Thymus (tissue), 11 donors: ENCODE measurements at regions not wholly inside any gene's neighbourhood (a gene's known extent, or its start where the extent isn't known, plus 50 kb on each side); places are given as distances from the start of the nearest gene placed in this dataset.
"Not testable (repeated sequence)": the region's sequence is repeated elsewhere in the genome, so short reads cannot be mapped to it uniquely, and the experiment has no call there.

Experiments
- DNase-seq, 9 donors: peaks; one replicate each; pipeline ENCODE4 v3.0.0-alpha.2; 2013; ENCODE audit warnings: low spot score in 9 of 9, low read depth in 6 of 9, missing footprints in 1 of 9
- H3K27ac ChIP-seq, 2 donors: one replicate each; pipeline ENCODE4 v1.5.1; 2013; ENCODE audit warnings: control low read depth in 1 of 2, low read depth in 1 of 2, low read length in 1 of 2, mild to moderate bottlenecking in 1 of 2, moderate library complexity in 1 of 2
- H3K27me3 ChIP-seq, 2 donors: one replicate each; pipeline ENCODE4 v1.5.1; 2013; ENCODE audit warnings: low read length in 1 of 2; ENCODE audit not compliant: control insufficient read depth in 2 of 2, insufficient read depth in 1 of 2
- H3K36me3 ChIP-seq, 2 donors: one replicate each; pipeline ENCODE4 v1.5.1; 2013; ENCODE audit warnings: low read length in 1 of 2, mild to moderate bottlenecking in 1 of 2, moderate library complexity in 1 of 2; ENCODE audit not compliant: control insufficient read depth in 2 of 2, insufficient read depth in 2 of 2
- H3K4me1 ChIP-seq, 2 donors: one replicate each; pipeline ENCODE4 v1.5.1; 2013; ENCODE audit warnings: low read length in 2 of 2; ENCODE audit not compliant: control insufficient read depth in 2 of 2, insufficient read depth in 2 of 2
- H3K4me3 ChIP-seq, 2 donors: one replicate each; pipeline ENCODE4 v1.5.1; 2013; ENCODE audit warnings: low read length in 2 of 2, control low read depth in 1 of 2, mild to moderate bottlenecking in 1 of 2
- H3K9me3 ChIP-seq, 2 donors: one replicate each; pipeline ENCODE4 v1.5.1; 2013; ENCODE audit warnings: low read length in 1 of 2, mild to moderate bottlenecking in 1 of 2; ENCODE audit not compliant: control insufficient read depth in 2 of 2, insufficient read depth in 1 of 2
- WGBS: extraction: QIAGEN DNeasy Blood & Tissue Kit; methylation state at CpG from one replicate; pipeline ENCODE4 v1.1.7; 2013; 5-methylcytosine and 5-hydroxymethylcytosine counted together
- donor health status: healthy.

DNA sequence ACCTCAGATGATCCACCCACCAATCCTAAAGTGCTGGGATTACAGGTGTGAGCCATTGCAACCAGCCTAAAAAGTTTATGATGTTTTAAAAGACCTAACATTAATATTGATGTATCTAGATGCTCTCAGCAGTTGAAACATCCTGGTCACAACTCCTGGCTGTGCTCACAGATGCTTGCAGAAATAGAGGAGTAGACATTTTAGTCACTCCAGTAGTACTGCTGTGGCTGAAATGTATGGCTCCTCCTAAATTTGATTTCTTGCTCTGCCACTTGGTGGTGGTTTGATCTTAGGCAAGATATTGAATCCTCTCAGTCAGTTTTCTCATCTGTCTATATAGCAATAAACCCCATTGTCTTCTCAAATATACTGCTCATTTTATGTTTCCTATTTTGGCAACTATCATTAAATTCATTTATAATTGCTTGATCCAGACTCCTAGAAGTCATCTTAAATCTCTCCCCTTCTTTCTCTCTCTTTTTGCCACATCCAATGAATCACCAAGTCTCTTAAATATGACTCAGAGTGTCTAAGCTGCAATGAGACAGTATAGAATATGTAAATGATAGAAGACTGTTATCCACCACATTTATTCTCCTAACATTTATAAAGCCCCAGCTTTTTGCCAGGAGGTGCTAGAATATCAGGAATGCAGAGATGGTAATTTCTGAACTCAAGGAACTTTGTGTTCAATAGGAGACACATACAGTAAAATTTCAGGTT, 78.1 kb upstream of the NRBF2 start:
- Histone ChIP-seq H3K36me3 (no peaks in the 10 kb centered on the region), H3K27me3 (no peaks in the 10 kb centered on the region), H3K4me1 (no peaks in the 10 kb centered on the region), H3K27ac (no peak overlapping the region), H3K9me3 (no peaks in the 10 kb centered on the region), H3K4me3 (no peak overlapping the region)
- DNase-seq = no peak

DNA sequence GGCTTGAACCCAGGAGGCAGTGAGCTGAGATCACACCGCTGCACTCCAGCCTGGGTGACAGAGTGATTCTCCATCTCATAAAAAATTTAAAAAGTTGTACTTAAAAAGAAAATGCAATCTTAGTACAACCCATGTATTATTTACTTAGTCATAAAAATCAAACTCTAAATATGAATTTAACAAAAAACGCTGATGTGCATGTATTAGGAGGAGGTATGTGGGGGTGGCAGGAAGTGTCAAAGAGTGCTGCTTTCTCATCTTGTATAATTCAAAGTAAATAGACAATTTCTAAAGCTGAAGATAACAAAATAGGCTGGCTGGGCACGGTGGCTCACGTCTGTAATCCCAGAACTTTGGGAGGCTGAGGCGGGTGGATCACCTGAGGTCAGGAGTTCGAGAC, 81.0 kb upstream of the NRBF2 start:
- Histone ChIP-seq H3K4me1 (no peaks in the 10 kb centered on the region), H3K4me3 (no peak overlapping the region), H3K9me3 (no peaks in the 10 kb centered on the region), H3K27ac (no peak overlapping the region), H3K27me3 (no peaks in the 10 kb centered on the region), H3K36me3 (no peaks in the 10 kb centered on the region)
- no peak for DNase-seq
- WGBS = 91% methylated on average over 6 of the region's 6 CpGs

DNA sequence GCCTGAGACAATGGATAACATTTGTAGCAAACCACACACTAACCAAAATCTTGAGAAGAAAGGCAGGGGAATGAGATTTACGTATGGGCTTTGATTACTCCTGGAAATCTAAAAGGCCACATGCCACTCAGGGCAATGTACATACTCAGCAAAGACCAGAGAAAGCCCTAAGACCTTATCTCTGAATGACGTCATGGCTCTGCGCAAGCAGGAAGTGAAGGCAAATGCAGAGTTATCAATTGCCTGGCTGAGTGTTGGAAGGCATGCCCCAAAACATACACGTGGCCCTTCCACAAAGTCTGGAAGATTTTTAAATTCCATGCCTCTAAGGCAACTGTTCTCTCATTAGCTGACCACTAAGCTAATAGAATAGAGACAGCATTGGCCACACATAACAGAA, 90.9 kb upstream of the NRBF2 start:
- DNase-seq = no peak
- Histone ChIP-seq H3K27me3 (no peaks in the 10 kb centered on the region), H3K4me1 (no peaks in the 10 kb centered on the region), H3K9me3 (peaks cover 0 to 6% of the 10 kb centered on the region in 2 donors), H3K27ac (no peak overlapping the region), H3K4me3 (no peak overlapping the region), H3K36me3 (no peaks in the 10 kb centered on the region)
- 62% methylated on average over 4 of the region's 4 CpGs for WGBS

DNA sequence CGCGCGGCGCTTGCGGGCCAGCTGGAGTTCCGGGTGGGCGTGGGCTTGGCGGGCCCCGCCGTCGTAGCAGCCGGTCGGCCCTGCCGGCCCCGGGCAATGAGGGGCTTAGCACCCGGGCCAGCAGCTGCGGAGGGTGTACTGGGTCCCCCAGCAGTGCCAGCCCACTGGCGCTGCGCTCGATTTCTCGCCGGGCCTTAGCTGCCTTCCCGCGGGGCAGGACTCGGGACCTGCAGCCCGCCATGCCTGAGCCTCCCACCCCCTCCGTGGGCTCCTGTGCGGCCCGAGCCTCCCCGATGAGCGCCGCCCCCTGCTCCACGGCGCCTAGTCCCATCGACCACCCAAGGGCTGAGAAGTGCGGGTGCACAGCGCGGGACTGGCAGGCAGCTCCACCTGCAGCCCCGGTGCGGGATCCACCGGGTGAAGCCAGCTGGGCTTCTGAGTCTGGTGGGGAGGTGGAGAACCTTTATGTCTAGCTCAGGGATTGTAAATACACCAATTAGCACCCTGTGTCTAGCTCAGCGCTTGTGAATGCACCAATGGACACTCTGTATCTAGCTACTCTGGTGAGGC, 99.4 kb upstream of the NRBF2 start:
- WGBS = 96% methylated on average over 39 of the region's 42 CpGs
- not testable (repeated sequence) for H3K27me3 ChIP-seq, H3K4me1 ChIP-seq, DNase-seq, H3K4me3 ChIP-seq, H3K9me3 ChIP-seq, H3K36me3 ChIP-seq, H3K27ac ChIP-seq

DNA sequence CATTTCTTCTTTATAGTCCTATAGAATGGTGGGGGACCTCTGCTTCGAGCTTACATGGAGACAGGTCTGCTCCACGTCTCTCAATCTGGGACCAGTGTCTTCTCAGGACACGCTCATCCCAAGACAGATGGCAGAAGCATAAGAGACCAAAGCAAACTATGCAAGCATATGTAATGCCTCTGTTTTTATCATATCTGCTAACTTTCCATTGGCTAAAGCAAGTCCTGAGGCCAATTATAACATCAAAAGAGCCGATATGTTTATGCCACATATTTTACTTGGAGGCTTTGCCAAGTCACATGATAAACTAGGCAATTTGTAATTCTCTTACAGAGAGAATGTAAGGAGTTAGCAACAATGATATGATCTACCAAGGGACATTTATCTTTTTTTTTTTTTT, 102.6 kb upstream of the NRBF2 start:
- Histone ChIP-seq H3K4me3 (no peak overlapping the region), H3K4me1 (no peaks in the 10 kb centered on the region), H3K36me3 (no peaks in the 10 kb centered on the region), H3K27me3 (no peaks in the 10 kb centered on the region), H3K9me3 (no peaks in the 10 kb centered on the region), H3K27ac (no peak overlapping the region)
- 95% methylated on average over 4 of the region's 4 CpGs for WGBS
- no peak for DNase-seq

DNA sequence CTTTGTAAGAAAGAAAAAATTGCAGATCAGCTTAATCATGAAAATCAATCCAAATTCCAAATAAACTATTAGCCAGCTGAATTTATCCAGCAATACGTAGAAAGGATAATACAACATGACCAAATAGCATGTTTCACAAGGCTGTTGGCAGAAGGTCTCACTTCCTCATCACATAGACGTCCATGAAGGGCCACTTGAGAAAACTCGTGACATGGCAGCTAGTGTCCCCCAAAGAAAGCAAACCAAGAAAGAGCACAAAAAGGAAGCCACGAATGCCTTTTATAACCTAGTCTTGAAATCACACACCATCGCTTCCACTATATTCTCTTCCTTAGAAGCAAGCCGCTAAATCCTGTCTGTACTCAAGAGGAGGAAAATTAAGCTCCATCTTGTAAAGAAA, 105.6 kb upstream of the NRBF2 start:
- no peaks in the 10 kb centered on the region for H3K9me3 ChIP-seq
- no peaks in the 10 kb centered on the region for H3K27me3 ChIP-seq
- WGBS = 91% methylated on average over 6 of the region's 6 CpGs
- no peak for DNase-seq
- no peak overlapping the region for H3K27ac ChIP-seq
- no peaks in the 10 kb centered on the region for H3K4me1 ChIP-seq
- no peak overlapping the region for H3K4me3 ChIP-seq
- H3K36me3 ChIP-seq = no peaks in the 10 kb centered on the region

DNA sequence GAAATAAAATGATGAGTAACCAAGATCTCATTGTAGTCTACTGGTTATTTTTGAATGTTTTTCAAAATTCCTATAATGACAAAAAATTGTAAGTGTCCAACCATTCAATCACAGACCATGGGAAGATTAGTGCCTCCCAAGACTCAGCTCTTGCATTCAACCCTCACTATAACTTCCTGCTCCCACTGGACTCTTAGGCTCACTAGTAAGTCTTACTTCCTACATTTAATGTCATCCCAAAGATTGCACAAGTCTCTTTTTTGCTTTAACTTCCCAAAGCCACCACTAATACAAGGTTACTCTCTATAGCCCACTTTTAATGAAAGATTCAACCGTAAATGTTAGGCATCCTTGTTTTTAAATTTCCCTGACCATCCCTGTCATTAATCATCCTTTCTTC, 111.9 kb upstream of the NRBF2 start:
- whole genome bisulfite sequencing = 98% methylated on average over 1 of the region's 1 CpG
- H3K36me3 ChIP-seq = no peaks in the 10 kb centered on the region
- no peaks in the 10 kb centered on the region for H3K4me1 ChIP-seq
- H3K27ac ChIP-seq = no peak overlapping the region
- H3K9me3 ChIP-seq = no peaks in the 10 kb centered on the region
- DNase-seq = no peak
- no peak overlapping the region for H3K4me3 ChIP-seq
- no peaks in the 10 kb centered on the region for H3K27me3 ChIP-seq

DNA sequence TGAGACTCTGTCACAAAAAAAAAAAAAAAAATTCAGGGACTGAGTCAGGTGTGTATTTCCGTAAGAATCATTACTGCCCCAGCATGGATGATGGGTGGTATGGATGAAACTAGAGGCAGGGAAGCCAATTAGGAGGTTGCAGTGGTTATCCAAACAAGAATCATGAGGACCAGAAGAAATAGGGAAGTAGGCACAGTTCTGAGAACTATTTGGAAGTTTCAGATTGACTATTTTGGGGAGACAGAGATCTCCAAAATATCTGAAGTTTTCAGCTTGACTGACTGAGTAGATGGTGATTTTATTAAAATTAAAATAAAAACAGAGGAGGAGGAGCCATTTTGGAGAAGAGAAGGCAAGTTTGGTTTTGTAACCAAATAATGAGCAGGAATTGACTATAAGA, 119.4 kb upstream of the NRBF2 start:
- Histone ChIP-seq H3K4me1 (no peaks in the 10 kb centered on the region), H3K36me3 (no peaks in the 10 kb centered on the region), H3K4me3 (no peak overlapping the region), H3K27me3 (no peaks in the 10 kb centered on the region), H3K9me3 (no peaks in the 10 kb centered on the region), H3K27ac (no peak overlapping the region)
- 98% methylated on average over 1 of the region's 1 CpG for WGBS
- DNase-seq = no peak

DNA sequence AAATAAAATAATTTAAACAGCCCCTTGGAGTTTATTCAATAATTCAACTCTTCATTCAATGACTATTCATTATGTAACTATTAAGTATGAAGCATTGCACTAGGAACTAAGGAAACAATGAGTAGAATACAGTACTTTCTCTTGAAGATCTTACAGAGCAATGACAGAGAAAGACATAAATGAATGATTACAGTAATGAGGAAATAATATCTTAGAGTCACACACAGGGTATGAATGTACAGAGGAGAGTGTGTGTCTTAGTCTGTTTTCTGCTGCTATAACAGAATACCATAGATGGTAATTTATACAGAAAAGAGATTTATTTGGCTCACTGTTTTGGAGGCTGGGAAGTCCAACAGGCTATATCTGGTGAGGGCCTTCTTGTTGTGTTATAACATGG, 120.5 kb upstream of the NRBF2 start:
- Histone ChIP-seq H3K4me3 (no peak overlapping the region), H3K27me3 (no peaks in the 10 kb centered on the region), H3K9me3 (no peaks in the 10 kb centered on the region), H3K36me3 (no peaks in the 10 kb centered on the region), H3K4me1 (no peaks in the 10 kb centered on the region), H3K27ac (no peak overlapping the region)
- DNase-seq = no peak
